Lower lobe of right lung (tissue), 2 donors: ENCODE measurements at regions not wholly inside any gene's neighbourhood (a gene's known extent, or its start where the extent isn't known, plus 50 kb on each side); places are given as distances from the start of the nearest gene placed in this dataset.

ENCODE experiments used
- ATAC-seq, 2 donors: fragments of 200-7000 bp; cut with Tn5 transposase; one replicate each; pipeline ENCODE4 v1.9.1; 2020 to 2022; ENCODE audit warnings: mild to moderate bottlenecking in 2 of 2, moderate library complexity in 2 of 2
- DNase-seq: peaks from one replicate; pipeline ENCODE4 v3.0.0-alpha.2; 2020
- H3K27ac ChIP-seq: fragments of 200-600 bp; one replicate; pipeline ENCODE4 v1.8.0; 2022
- H3K27me3 ChIP-seq: fragments of 200-600 bp; one replicate; pipeline ENCODE4 v1.8.0; 2022; ENCODE audit warnings: low read depth
- H3K36me3 ChIP-seq: fragments of 200-600 bp; one replicate; pipeline ENCODE4 v1.8.0; 2022; ENCODE audit warnings: mild to moderate bottlenecking
- H3K4me1 ChIP-seq: fragments of 200-600 bp; one replicate; pipeline ENCODE4 v1.8.0; 2022
- H3K4me3 ChIP-seq: fragments of 200-600 bp; one replicate; pipeline ENCODE4 v1.8.0; 2022; ENCODE audit warnings: mild to moderate bottlenecking
- H3K9me3 ChIP-seq: fragments of 200-600 bp; one replicate; pipeline ENCODE4 v1.8.0; 2022
- CTCF ChIP-seq: fragments of 200-600 bp; IDR thresholded peaks from one replicate; pipeline ENCODE4 v1.8.0; 2022; ENCODE audit warnings: antibody characterized with exemption, mild to moderate bottlenecking
- intact Hi-C: fragments of 100-400 bp; cut with DNase I; formaldehyde crosslinking; loops from one replicate; pipeline ENCODE4 v1.11.0; 2022
- donor health status: DM: no; HTN: yes; CAD: no; lungs with severe emphysema.

GRCh38 chr2:23023722-23024121 lies 361.3 kb upstream of the KLHL29 start:
- TF ChIP-seq CTCF = no peak
- Histone ChIP-seq H3K27me3 (peaks cover 3% of the 10 kb centered on the region), H3K4me3 (no peak overlapping the region), H3K4me1 (no peaks in the 10 kb centered on the region), H3K36me3 (no peaks in the 10 kb centered on the region), H3K27ac (no peak overlapping the region), H3K9me3 (no peaks in the 10 kb centered on the region)
- DNase-seq = no peak
- intact Hi-C loops = no loop called here
- ATAC-seq = no peak

- Histone ChIP-seq H3K4me1 (no peaks in the 10 kb centered on the region), H3K36me3 (no peaks in the 10 kb centered on the region), H3K9me3 (no peaks in the 10 kb centered on the region), H3K27me3 (peaks cover 3% of the 10 kb centered on the region), H3K27ac (no peak overlapping the region), H3K4me3 (no peak overlapping the region)
- ATAC-seq (no peak), DNase-seq (no peak)
- intact Hi-C loops = no loop called here
- TF ChIP-seq CTCF = no peak
These were observed 358.3 kb upstream of the KLHL29 start for GRCh38 chr2:23026671-23027070.

DNA sequence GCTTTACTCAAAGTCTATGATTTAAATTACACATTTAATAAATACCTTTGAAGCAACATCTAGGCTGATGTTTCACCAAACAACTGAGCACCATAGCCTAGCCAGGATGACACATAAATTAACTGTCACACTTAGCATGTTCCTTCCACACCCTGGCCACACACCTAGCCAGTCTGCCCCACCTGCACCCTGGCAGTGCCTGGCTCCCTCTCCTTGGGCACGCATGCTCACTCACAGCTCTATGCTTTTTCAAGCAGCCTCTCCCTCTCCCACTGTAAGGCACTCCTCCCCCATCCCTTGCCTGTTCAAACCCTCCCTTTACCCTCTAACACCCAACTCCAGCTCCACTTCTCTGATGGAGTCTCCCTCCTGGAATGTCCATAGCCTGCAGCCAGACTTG lies 357.6 kb upstream of the KLHL29 start:
- Histone ChIP-seq H3K27me3 (peaks cover 3% of the 10 kb centered on the region), H3K4me3 (no peak overlapping the region), H3K4me1 (no peaks in the 10 kb centered on the region), H3K9me3 (no peaks in the 10 kb centered on the region), H3K36me3 (no peaks in the 10 kb centered on the region), H3K27ac (no peak overlapping the region)
- ATAC-seq (no peak), DNase-seq (no peak)
- intact Hi-C loops = no loop called here
- TF ChIP-seq CTCF = no peak

DNA sequence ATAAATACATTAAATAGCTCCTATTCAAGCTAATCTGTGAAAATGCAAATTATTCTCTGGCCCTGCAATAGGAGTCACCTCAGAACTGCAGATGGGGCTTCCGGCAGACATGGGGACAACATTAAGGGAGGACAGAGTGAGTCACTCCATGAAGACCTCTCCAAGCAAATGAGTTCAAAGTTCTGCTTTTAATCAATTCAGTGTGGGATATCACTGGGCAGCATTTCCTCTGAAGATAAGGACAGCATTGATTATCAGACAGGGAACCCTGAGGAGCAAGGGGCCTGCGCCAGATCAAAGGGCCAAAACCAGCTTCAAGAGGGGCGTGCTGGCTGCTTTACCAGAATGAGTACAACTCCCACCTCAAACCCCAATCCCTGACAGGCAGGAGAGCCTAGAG lies 356.9 kb upstream of the KLHL29 start:
- no peak for ATAC-seq

DNA sequence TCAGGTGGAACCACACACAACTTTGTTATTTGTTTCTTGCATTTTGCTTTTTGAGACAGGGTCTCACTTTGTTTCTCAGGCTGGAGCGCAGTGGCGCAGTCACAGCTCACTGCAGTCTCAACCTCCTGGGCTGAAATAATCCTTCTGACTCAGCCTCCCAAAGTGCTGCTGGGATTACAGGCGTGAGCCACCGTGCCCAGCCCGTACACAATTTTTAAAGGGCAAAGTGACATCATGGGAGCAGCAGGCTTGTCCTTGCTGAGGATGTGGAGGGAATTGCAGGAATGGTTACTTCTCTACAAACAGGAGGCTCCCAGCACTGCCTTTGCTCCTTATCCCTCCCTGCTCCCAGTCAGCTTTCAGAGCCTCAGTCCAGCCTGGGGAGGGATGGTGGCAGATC lies 355.9 kb upstream of the KLHL29 start:
- ATAC-seq (no peak), DNase-seq (no peak)
- Histone ChIP-seq H3K4me1 (no peaks in the 10 kb centered on the region), H3K27ac (no peak overlapping the region), H3K9me3 (no peaks in the 10 kb centered on the region), H3K36me3 (no peaks in the 10 kb centered on the region), H3K27me3 (peaks cover 3% of the 10 kb centered on the region), H3K4me3 (no peak overlapping the region)
- intact Hi-C loops = no loop called here
- no peak for TF ChIP-seq CTCF

More for the DNA sequence above, 356.9 kb upstream of the KLHL29 start:
- Histone ChIP-seq H3K27ac (no peak overlapping the region), H3K4me1 (no peaks in the 10 kb centered on the region), H3K36me3 (no peaks in the 10 kb centered on the region), H3K9me3 (no peaks in the 10 kb centered on the region), H3K4me3 (no peak overlapping the region), H3K27me3 (peaks cover 3% of the 10 kb centered on the region)
- TF ChIP-seq CTCF = no peak
- intact Hi-C loops = no loop called here
- no peak for DNase-seq

- Histone ChIP-seq H3K4me3 (no peak overlapping the region), H3K36me3 (no peaks in the 10 kb centered on the region), H3K9me3 (no peaks in the 10 kb centered on the region), H3K27ac (no peak overlapping the region), H3K27me3 (peaks cover 3% of the 10 kb centered on the region), H3K4me1 (no peaks in the 10 kb centered on the region)
- ATAC-seq = no peak
- no peak for DNase-seq
- TF ChIP-seq CTCF = no peak
- intact Hi-C loops = no loop called here
These were observed 355.0 kb upstream of the KLHL29 start for GRCh38 chr2:23029951-23030350.
